ENCODE measurements at regions not wholly inside any gene's neighbourhood (a gene's known extent, or its start where the extent isn't known, plus 50 kb on each side); places are given as distances from the start of the nearest gene placed in this dataset.

DNA sequence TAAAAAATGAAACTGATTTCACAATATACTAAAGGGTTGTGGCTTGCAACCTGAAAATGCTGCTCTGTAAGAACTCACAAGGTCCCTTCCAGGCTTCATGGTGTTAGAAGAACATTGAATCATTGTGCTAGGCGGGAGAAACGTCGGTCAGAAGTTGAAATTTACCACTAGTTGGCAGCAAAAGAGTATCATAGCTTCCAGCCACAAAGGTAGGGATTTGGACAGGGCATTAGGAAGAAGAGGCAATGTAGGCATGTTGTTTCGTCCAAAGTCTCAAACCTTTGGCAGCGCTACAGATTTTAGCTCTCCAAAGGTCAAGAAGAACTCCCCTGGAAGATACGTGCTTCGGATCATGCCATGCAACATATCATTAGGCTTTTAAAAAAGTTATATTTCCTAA is 62.5 kb upstream of the ZP4 start:
- TF ChIP-seq, protein P1, sequence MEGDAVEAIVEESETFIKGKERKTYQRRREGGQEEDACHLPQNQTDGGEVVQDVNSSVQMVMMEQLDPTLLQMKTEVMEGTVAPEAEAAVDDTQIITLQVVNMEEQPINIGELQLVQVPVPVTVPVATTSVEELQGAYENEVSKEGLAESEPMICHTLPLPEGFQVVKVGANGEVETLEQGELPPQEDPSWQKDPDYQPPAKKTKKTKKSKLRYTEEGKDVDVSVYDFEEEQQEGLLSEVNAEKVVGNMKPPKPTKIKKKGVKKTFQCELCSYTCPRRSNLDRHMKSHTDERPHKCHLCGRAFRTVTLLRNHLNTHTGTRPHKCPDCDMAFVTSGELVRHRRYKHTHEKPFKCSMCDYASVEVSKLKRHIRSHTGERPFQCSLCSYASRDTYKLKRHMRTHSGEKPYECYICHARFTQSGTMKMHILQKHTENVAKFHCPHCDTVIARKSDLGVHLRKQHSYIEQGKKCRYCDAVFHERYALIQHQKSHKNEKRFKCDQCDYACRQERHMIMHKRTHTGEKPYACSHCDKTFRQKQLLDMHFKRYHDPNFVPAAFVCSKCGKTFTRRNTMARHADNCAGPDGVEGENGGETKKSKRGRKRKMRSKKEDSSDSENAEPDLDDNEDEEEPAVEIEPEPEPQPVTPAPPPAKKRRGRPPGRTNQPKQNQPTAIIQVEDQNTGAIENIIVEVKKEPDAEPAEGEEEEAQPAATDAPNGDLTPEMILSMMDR (IDR thresholded peaks at IDR 0.05) = no peak
- no peak for TF ChIP-seq POLR2A (IDR thresholded peaks at IDR 0.05)
